AG04449 (cell line): ENCODE measurements at regions not wholly inside any gene's neighbourhood (a gene's known extent, or its start where the extent isn't known, plus 50 kb on each side); places are given as distances from the start of the nearest gene placed in this dataset.

ENCODE experiments used
- CTCF ChIA-PET: fragments of 350-600 bp; formaldehyde crosslinking; extraction: SDS; loops from one replicate; lab custom pipeline; 2021; ENCODE audit warnings: antibody characterized with exemption; lab: Yijun Ruan, JAX
- POLR2A ChIA-PET: fragments of 400-600, 350-600 bp; formaldehyde crosslinking; extraction: SDS; loops from one replicate; lab custom pipeline; 2020; ENCODE audit warnings: antibody characterized with exemption, inconsistent platforms; lab: Yijun Ruan, JAX
- DNase-seq: peaks from one replicate; pipeline ENCODE4 v3.0.0-alpha.2; 2010; ENCODE audit warnings: low read depth, low spot score
- H3K4me3 ChIP-seq: 2 replicates; pipeline ENCODE4 v1.5.1; 2011; ENCODE audit warnings: low read depth, mild to moderate bottlenecking, control low read depth, low read length
- TF ChIP-seq, protein P1 (sequence below): IDR thresholded peaks from one replicate; pipeline ENCODE4 v1.5.1; 2011; ENCODE audit warnings: mild to moderate bottlenecking, moderate library complexity, low read length, control low read depth, inconsistent platforms; ENCODE audit not compliant: insufficient read depth; ENCODE audit errors: missing control alignments

DNA sequence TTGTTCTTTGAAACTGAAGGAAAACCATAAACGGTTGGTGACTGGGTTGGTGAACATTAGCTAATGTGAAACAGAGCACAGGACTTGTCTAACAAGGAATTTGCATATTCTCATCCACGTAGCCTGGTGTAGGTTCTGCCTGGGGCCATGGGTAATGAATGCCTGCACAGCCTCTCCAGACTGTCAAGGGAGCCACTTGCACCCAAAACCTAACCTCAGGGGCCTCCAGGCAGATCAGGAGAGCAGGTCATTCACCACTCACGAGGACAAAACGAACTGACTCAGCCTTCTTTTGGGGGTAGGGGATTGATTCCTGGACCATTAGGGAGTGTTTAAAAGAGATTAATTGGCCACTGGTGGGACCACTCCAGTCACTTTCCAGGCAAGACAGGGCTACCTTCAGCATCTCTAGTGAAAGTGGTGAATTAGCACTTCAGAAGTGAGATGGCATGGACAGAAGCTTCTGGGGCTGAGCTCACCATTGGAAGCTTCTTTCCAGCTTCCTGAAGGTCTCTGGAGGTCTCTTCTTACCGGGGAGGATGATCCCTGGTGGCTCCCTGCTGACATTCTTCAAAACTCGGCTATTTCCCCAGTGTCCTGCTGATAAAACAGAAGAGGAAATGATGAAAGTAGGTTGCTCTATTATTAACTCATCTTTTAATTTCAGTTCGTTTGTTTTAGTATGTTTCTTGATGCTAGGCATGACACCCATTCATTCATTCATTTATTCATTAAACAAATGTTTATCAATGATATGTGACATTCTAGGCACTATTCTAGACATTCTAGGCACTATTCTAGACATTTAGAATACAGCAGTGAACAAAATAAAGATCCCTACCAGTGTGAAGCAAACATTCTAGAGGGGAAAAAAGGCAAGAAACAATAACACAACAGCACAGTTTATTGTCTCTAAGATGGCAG lies 104.5 kb upstream of the LNX1 start:
- H3K4me3 ChIP-seq: no peak overlapping the region
- ChIA-PET CTCF (interaction anchor here (1.3 to 2.1 kb wide), 2 partner anchors 11 kb away, joined by 8 to 13 read pairs; no protein-coding TSS in a partner anchor), POLR2A (no interaction called here)
- TF ChIP-seq, protein P1, sequence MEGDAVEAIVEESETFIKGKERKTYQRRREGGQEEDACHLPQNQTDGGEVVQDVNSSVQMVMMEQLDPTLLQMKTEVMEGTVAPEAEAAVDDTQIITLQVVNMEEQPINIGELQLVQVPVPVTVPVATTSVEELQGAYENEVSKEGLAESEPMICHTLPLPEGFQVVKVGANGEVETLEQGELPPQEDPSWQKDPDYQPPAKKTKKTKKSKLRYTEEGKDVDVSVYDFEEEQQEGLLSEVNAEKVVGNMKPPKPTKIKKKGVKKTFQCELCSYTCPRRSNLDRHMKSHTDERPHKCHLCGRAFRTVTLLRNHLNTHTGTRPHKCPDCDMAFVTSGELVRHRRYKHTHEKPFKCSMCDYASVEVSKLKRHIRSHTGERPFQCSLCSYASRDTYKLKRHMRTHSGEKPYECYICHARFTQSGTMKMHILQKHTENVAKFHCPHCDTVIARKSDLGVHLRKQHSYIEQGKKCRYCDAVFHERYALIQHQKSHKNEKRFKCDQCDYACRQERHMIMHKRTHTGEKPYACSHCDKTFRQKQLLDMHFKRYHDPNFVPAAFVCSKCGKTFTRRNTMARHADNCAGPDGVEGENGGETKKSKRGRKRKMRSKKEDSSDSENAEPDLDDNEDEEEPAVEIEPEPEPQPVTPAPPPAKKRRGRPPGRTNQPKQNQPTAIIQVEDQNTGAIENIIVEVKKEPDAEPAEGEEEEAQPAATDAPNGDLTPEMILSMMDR: no peak
- no peak for DNase-seq

DNA sequence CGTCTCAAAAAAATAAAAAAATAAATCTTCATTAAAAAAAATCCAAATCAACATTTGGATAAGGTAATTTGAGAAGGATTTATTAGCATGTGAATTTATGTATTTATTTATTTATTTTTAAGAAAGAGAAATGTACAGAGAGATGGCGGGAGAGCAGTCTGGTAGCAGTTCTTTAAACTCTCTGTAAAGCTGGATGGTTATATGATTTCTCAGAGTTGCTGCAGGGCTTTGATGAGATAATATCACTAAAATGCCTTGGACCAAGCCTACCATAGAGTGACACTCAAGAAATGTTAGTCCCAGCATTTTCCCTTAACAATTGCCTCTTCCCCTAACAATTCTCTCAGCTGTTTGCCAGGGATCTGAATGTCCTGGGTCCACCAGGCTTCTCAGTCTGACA lies 103.4 kb upstream of the LNX1 start:
- H3K4me3 ChIP-seq: no peak overlapping the region
- ChIA-PET POLR2A (no interaction called here), CTCF (interaction anchor here (0.7 to 1.3 kb wide), 4 partner anchors 10 to 540 kb away, joined by 3 to 8 read pairs (median 3); no protein-coding TSS in a partner anchor)
- no peak for DNase-seq
- TF ChIP-seq, protein P1: no peak

DNA sequence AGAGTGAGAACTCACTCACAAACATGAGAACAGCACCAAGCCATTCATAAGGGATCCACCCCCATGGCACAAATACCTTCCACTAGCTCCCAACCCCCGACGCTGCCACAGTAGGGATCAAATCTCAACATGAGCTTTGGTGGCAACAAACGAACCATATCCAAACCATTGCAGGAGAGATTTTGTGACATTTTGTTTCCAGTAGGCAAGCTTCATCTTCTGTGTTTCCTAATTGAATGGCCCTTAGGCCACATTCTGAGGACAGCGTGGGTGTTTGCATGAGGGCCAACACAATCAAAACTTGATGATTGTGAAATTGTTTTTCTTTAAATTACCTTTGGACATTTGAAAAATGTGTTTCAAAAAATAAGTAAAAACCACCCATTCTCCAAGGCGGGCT lies 102.6 kb upstream of the LNX1 start:
- no peak for DNase-seq
- CTCF ChIA-PET: interaction anchor here (1.0 to 2.0 kb wide), 3 partner anchors 11 to 540 kb away, joined by 3 to 10 read pairs (median 3); no protein-coding TSS in a partner anchor
- H3K4me3 ChIP-seq: no peak overlapping the region
- POLR2A ChIA-PET: no interaction called here
- TF ChIP-seq, protein P1: no peak

DNA sequence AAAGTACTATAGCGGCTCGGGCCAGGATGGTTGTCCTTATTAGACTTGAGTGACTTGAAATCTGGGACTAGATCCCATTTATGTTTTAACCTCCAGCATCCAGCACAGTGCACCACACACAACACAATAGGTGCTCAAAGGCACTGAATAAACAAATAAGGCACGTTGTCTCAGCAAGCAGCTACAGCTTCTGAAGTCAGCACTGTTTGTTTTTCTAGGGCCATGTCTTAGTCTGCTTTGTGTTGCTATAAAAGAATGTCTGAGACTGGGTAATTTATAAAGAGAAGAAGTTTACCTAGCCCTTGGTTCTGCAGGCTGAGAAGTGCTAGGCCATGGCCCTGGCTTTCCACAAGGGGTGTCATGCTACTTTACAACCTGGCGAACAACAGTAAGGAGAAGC lies 102.1 kb upstream of the LNX1 start:
- TF ChIP-seq, protein P1: no peak
- DNase-seq: no peak
- POLR2A ChIA-PET: no interaction called here
- CTCF ChIA-PET: interaction anchor here (2.0 kb wide), 1 partner anchor 13 kb away, joined by 10 read pairs; no protein-coding TSS in a partner anchor
- H3K4me3 ChIP-seq: no peak overlapping the region

DNA sequence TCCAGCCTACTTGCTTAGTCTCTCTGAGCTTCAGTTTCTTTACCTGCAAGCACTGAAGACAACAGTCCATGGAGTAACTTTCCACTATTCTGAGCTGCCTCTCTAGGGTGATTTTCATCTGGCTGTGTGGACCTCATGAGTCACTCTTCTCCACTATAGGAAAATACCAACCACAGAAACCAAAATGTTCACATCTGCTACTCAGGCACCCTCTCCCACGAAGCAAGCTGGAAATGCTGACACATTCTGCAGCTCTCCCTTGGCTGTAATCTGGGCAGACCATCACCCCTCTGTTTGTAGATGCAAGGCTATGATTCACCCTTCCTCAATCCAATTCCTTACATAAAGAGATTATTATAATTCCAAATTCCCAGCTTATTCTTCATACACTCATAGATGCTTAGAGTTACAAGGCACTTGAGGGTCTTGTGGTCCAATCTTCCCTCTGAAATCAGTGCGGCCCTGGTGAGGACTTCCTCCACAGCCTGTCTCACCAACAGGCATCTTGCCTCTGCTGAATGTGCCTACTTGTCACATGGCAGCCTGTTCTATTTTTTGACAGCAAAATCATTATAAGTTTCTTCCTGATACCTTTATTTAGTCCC lies 97.0 kb upstream of the LNX1 start:
- TF ChIP-seq, protein P1: no peak
- DNase-seq: peak; percentile 99
- POLR2A ChIA-PET: interaction anchor here (0.7 to 1.7 kb wide), 7 partner anchors 14 to 545 kb away, joined by 3 to 8 read pairs (median 4); partner anchors contain the start of gene CHIC2
- no peak overlapping the region for H3K4me3 ChIP-seq
- CTCF ChIA-PET: interaction anchor here (0.7 to 7.4 kb wide), 6 partner anchors 10 to 242 kb away, joined by 3 to 61 read pairs (median 3); no protein-coding TSS in a partner anchor
